HepG2 (cell line): ENCODE measurements at regions not wholly inside any gene's neighbourhood (a gene's known extent, or its start where the extent isn't known, plus 50 kb on each side); places are given as distances from the start of the nearest gene placed in this dataset.

ENCODE experiments used
- ATAC-seq: fragments of 200-7000 bp; cut with Tn5 transposase; 3 replicates; pipeline ENCODE4 v1.9.1; 2020; ENCODE audit warnings: mild to moderate bottlenecking, moderate library complexity
- BruUV-seq: library from RNA; stranded (reverse); fragments of 400-500 nt; replicated peaks from 2 replicates; lab custom pipeline; 2021; lab: Mats Ljungman, UMichigan
- CTCF ChIA-PET: fragments of 300-600 bp; formaldehyde crosslinking; extraction: SDS; loops from one replicate; lab custom pipeline; 2021; ENCODE audit warnings: low total read pairs, inconsistent platforms, low intra/inter-chr PET ratio; lab: Yijun Ruan, JAX
- POLR2A ChIA-PET: fragments of 350-600 bp; sonication (Branson Sonifier 250); formaldehyde crosslinking; loops from one replicate; lab custom pipeline; 2020; ENCODE audit warnings: antibody characterized with exemption, inconsistent platforms; lab: Yijun Ruan, JAX
- DNase-seq: peaks from one replicate; pipeline ENCODE4 v3.0.0-alpha.2; 2015; ENCODE audit warnings: low spot score
- FAIRE-seq: peaks from 3 replicates; lab custom pipeline; 2011; peaks lifted over from hg19 to GRCh38; lab: Jason Lieb, UNC
- H2AFZ ChIP-seq: one replicate; pipeline ENCODE4 v1.6.1; 2011; ENCODE audit warnings: low read length, inconsistent platforms
- H3K27ac ChIP-seq: fragments of 300-600 bp; 3 replicates; pipeline ENCODE4 v1.8.0; 2011; ENCODE audit warnings: mixed run types, mild to moderate bottlenecking, mixed read lengths, low read length, inconsistent platforms; ENCODE audit not compliant: insufficient read depth; ENCODE audit errors: extremely low read length
- H3K27me3 ChIP-seq, 2 experiments: fragments of 200-600 bp in 1 of 2; 2 replicates in 1 of 2; 3 replicates in 1 of 2; pipeline versions ENCODE4 v1.6.0 to v1.8.0; 2011; ENCODE audit warnings: low read length in 2 of 2, mild to moderate bottlenecking in 2 of 2, moderate library complexity in 2 of 2, inconsistent platforms in 1 of 2; ENCODE audit not compliant: insufficient read depth in 2 of 2, control insufficient read depth in 1 of 2
- H3K36me3 ChIP-seq, 2 experiments: fragments of 200-600 bp in 1 of 2; replicated peaks in 1 of 2; 2 replicates in 1 of 2; 3 replicates in 1 of 2; pipeline versions ENCODE4 v1.5.1 to v1.8.0; 2011; ENCODE audit warnings: low read length in 2 of 2, inconsistent platforms in 1 of 2; ENCODE audit not compliant: insufficient read depth in 2 of 2, control insufficient read depth in 1 of 2
- H3K4me1 ChIP-seq: 2 replicates; pipeline ENCODE4 v1.5.1; 2012; ENCODE audit warnings: low read length, inconsistent platforms; ENCODE audit not compliant: insufficient read depth
- H3K4me2 ChIP-seq: 2 replicates; pipeline ENCODE4 v1.6.0; 2011; ENCODE audit warnings: low read depth, low read length, inconsistent platforms
- H3K4me3 ChIP-seq, 3 experiments: fragments of 200-600 bp in 1 of 3; sonication (generic), shearing (Covaris generic) in 1 of 3; replicated peaks in 1 of 3; 2 replicates each; pipeline ENCODE4 v1.5.1; 2011 to 2016; ENCODE audit warnings: low read length in 3 of 3, inconsistent platforms in 2 of 3, low read depth in 2 of 3, mild to moderate bottlenecking in 2 of 3, control low read depth in 1 of 3, mixed read lengths in 1 of 3; ENCODE audit not compliant: insufficient read depth in 1 of 3
- H3K79me2 ChIP-seq: one replicate; pipeline ENCODE4 v1.6.1; 2011; ENCODE audit warnings: low read length, inconsistent platforms; ENCODE audit not compliant: insufficient read depth
- H3K9ac ChIP-seq: 2 replicates; pipeline ENCODE4 v1.6.0; 2011; ENCODE audit warnings: mild to moderate bottlenecking, low read depth, low read length, inconsistent platforms; ENCODE audit not compliant: insufficient read depth
- H3K9me3 ChIP-seq: 2 replicates; pipeline ENCODE4 v1.5.1; 2012; ENCODE audit warnings: mild to moderate bottlenecking, low read length
- H4K20me1 ChIP-seq: 2 replicates; pipeline ENCODE4 v1.6.0; 2011; ENCODE audit warnings: inconsistent platforms, mild to moderate bottlenecking, low read length, moderate library complexity; ENCODE audit not compliant: insufficient read depth
- CAMTA2 ChIP-seq: sonication (generic); formaldehyde crosslinking; IDR thresholded peaks from 2 replicates; pipeline ENCODE4 v1.4.0; 2020; ENCODE audit warnings: mild to moderate bottlenecking, missing genetic modification reagents, borderline replicate concordance
- IKZF1 ChIP-seq: fragments of 450-650 bp; IDR thresholded peaks from 2 replicates; pipeline ENCODE4 v1.7.1; 2016
- IRX3 ChIP-seq: sonication (generic); formaldehyde crosslinking; IDR thresholded peaks from 2 replicates; pipeline ENCODE4 v1.8.1; 2023; ENCODE audit warnings: mild to moderate bottlenecking, low read depth, missing genetic modification reagents, borderline replicate concordance
- NCOA5 ChIP-seq: sonication (generic); formaldehyde crosslinking; IDR thresholded peaks from 2 replicates; pipeline ENCODE4 v1.4.0; 2020; ENCODE audit warnings: missing genetic modification reagents
- NR1H2 ChIP-seq: sonication (generic); formaldehyde crosslinking; IDR thresholded peaks from 2 replicates; pipeline ENCODE4 v1.8.1; 2022; ENCODE audit warnings: low read depth, missing genetic modification reagents, borderline replicate concordance
- SIN3A ChIP-seq: IDR thresholded peaks from 2 replicates; pipeline ENCODE4 v1.6.1; 2011; ENCODE audit warnings: low read depth, mild to moderate bottlenecking, control low read depth, low read length, borderline replicate concordance
- SRF ChIP-seq: IDR thresholded peaks from 2 replicates; pipeline ENCODE4 v1.6.1; 2011; ENCODE audit warnings: mild to moderate bottlenecking, low read depth, low read length, moderate library complexity
- ZC3H13 ChIP-seq: sonication (generic); formaldehyde crosslinking; IDR thresholded peaks from 2 replicates; pipeline ENCODE4 v1.8.1; 2023; ENCODE audit warnings: mild to moderate bottlenecking, missing genetic modification reagents, moderate library complexity
- ZNF274 ChIP-seq: sonication (generic); formaldehyde crosslinking; IDR thresholded peaks from 2 replicates; pipeline ENCODE4 v1.5.1; 2020; ENCODE audit warnings: mild to moderate bottlenecking, missing genetic modification reagents
- ZNF292 ChIP-seq: sonication (generic); formaldehyde crosslinking; IDR thresholded peaks from 2 replicates; pipeline ENCODE4 v1.8.1; 2022; ENCODE audit warnings: mild to moderate bottlenecking, low read depth, missing genetic modification reagents, borderline replicate concordance
- ZNF747 ChIP-seq: sonication (generic); formaldehyde crosslinking; IDR thresholded peaks from 2 replicates; pipeline ENCODE4 v1.8.1; 2023; ENCODE audit warnings: missing genetic modification reagents, mild to moderate bottlenecking, borderline replicate concordance
- ZNF775 ChIP-seq: sonication (generic); formaldehyde crosslinking; IDR thresholded peaks from 2 replicates; pipeline ENCODE4 v1.4.0; 2020; ENCODE audit warnings: missing genetic modification reagents, mild to moderate bottlenecking, moderate library complexity, borderline replicate concordance
- WGBS: methylation state at CpG from one replicate; pipeline ENCODE4 v1.1.6; 2017; ENCODE audit warnings: low lambda C conversion rate; 5-methylcytosine and 5-hydroxymethylcytosine counted together
- in situ Hi-C: cut with HindIII; loops from 2 replicates; pipeline ENCODE4 v1.10.0; 2017; ENCODE audit warnings: low pct_unique_long_range_greater_than_20kb; ENCODE audit not compliant: extremely low pct_ligation_motif_present
- intact Hi-C: fragments of 100-400 bp; cut with micrococcal nuclease; formaldehyde crosslinking; loops from one replicate; pipeline ENCODE4 v1.10.0; 2022; ENCODE audit not compliant: unreplicated experiment
- TF ChIP-seq, protein P1 (sequence below), 2 experiments: fragments of 450-650 bp in 1 of 2; sonication (generic) in 1 of 2; formaldehyde crosslinking in 1 of 2; IDR thresholded peaks; 2 replicates each; pipeline versions ENCODE4 v1.6.1 to v1.8.0; 2016 to 2022; ENCODE audit warnings: antibody characterized with exemption in 1 of 2, mild to moderate bottlenecking in 1 of 2, missing genetic modification reagents in 1 of 2

DNA sequence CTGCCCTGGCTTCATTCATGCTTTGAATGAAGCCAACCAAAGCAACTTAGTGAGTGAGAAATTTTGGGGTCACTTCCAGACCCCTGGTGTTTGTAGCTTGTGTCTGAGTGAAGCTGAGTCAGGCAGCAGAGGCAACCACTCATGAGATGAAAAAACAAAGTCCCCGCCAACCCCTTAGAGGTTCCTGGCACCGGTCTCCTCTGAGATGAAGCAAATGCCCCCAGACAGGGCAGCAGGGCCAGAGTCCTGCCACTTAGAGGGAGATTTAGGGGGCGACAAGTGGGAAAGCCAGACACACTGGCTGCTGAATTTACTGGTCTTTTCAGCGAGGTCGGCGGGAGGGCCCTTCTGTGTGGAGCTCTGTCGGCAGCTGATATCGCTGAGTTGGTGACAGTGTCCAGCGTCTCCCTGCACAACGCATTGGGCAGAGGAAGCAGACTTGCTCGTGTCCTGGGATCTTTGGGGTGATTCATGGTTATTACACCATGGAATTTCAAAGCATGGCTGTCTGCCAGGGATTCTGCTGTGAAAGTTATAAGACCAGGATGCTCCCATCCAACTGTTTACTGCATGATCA, 482.6 kb downstream of the MIAT start:
- POLR2A ChIA-PET: no interaction called here
- Histone ChIP-seq H3K79me2 (no peaks in the 10 kb centered on the region), H3K4me1 (no peaks in the 10 kb centered on the region), H3K9ac (no peak overlapping the region), H3K4me3 (no peak overlapping the region), H3K27me3 (peaks cover 0 to 9% of the 10 kb centered on the region in 2 experiments; a peak in 1 of 5 replicates), H3K9me3 (no peaks in the 10 kb centered on the region), H3K36me3 (no peaks in the 10 kb centered on the region), H4K20me1 (no peaks in the 10 kb centered on the region), H3K27ac (no peak overlapping the region), H2AFZ (no peak overlapping the region), H3K4me2 (no peak overlapping the region)
- BruUV-seq: no TSS peak
- CTCF ChIA-PET: no interaction called here
- ATAC-seq (no peak), FAIRE-seq (no peak), DNase-seq (no peak)
- 0% methylated on average over 1 of the region's 11 CpGs for WGBS
- in situ Hi-C loops (no loop called here), intact Hi-C loops (no loop called here)
- TF ChIP-seq SIN3A (no peak), ZNF292 (no peak), ZNF274 (CRISPR knock-in tag) (no peak), IRX3 (CRISPR knock-in tag) (no peak), ZC3H13 (no peak), NCOA5 (no peak), SRF (no peak), NR1H2 (no peak), ZNF747 (CRISPR knock-in tag) (no peak), CAMTA2 (CRISPR knock-in tag) (no peak), IKZF1 (no peak), ZNF775 (no peak)
- TF ChIP-seq, protein P1, sequence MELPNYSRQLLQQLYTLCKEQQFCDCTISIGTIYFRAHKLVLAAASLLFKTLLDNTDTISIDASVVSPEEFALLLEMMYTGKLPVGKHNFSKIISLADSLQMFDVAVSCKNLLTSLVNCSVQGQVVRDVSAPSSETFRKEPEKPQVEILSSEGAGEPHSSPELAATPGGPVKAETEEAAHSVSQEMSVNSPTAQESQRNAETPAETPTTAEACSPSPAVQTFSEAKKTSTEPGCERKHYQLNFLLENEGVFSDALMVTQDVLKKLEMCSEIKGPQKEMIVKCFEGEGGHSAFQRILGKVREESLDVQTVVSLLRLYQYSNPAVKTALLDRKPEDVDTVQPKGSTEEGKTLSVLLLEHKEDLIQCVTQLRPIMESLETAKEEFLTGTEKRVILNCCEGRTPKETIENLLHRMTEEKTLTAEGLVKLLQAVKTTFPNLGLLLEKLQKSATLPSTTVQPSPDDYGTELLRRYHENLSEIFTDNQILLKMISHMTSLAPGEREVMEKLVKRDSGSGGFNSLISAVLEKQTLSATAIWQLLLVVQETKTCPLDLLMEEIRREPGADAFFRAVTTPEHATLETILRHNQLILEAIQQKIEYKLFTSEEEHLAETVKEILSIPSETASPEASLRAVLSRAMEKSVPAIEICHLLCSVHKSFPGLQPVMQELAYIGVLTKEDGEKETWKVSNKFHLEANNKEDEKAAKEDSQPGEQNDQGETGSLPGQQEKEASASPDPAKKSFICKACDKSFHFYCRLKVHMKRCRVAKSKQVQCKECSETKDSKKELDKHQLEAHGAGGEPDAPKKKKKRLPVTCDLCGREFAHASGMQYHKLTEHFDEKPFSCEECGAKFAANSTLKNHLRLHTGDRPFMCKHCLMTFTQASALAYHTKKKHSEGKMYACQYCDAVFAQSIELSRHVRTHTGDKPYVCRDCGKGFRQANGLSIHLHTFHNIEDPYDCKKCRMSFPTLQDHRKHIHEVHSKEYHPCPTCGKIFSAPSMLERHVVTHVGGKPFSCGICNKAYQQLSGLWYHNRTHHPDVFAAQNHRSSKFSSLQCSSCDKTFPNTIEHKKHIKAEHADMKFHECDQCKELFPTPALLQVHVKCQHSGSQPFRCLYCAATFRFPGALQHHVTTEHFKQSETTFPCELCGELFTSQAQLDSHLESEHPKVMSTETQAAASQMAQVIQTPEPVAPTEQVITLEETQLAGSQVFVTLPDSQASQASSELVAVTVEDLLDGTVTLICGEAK (IDR thresholded peaks at IDR 0.05): no peak
- TF ChIP-seq, protein P1 (CRISPR knock-in tag; IDR thresholded peaks at IDR 0.05): no peak
- TF ChIP-seq, all 625 proteins: peak for 0
